GM19043 (cell line): ENCODE measurements at regions not wholly inside any gene's neighbourhood (a gene's known extent, or its start where the extent isn't known, plus 50 kb on each side); places are given as distances from the start of the nearest gene placed in this dataset.
"Not testable (repeated sequence)": the region's sequence is repeated elsewhere in the genome, so short reads cannot be mapped to it uniquely, and the experiment has no call there.

Experiments
- ATAC-seq: cut with Tn5 transposase; IDR thresholded peaks from one replicate; pipeline ENCODE4 v1.9.1; 2021; ENCODE audit warnings: low read depth; ENCODE audit not compliant: unreplicated experiment

DNA sequence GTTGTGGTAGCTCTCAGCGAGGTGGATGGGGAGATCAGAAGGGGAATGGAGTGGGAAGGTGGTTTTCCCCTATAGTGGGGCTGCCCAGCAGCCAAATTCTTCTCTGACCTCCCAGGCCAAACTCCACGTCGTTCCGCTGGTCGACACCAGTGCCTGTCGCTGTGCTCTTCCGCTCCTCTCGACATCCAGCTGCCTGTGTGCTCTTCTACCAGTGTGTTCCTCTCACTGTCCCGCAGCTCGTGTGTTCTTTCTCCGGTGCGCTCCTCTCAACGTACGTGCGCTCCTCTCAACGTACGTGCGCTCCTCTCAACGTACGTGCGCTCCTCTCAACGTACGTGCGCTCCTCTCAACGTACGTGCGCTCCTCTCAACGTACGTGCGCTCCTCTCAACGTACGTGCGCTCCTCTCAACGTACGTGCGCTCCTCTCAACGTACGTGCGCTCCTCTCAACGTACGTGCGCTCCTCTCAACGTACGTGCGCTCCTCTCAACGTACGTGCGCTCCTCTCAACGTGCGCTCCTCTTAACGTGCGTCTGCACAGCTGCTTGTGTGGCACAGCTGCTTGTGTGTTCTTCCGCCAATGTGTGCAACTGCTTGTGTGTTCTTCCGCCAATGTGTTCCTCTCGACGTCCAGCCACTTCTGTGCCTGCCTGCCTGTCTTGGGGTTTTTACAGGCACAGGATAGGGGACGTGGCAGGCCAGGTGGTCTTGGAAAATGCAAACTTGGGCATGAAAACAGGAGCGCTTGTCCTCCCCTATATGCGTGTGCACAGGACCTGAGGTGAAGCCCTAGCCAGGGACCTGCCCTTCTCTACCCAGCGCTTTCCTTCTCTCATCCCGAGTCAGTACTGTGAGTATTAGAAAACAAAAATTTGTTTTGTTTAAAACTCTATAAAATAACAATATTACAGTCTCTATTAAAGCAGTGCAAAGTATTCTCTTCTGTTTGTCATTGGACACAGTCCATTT, 991.1 kb downstream of the GBE1 start:
- ATAC-seq: no peak

GRCh38 chr3:80769683-80770082, 991.8 kb downstream of the GBE1 start:
- ATAC-seq: no peak

GRCh38 chr3:80767604-80768003, 993.8 kb downstream of the GBE1 start:
- no peak for ATAC-seq

DNA sequence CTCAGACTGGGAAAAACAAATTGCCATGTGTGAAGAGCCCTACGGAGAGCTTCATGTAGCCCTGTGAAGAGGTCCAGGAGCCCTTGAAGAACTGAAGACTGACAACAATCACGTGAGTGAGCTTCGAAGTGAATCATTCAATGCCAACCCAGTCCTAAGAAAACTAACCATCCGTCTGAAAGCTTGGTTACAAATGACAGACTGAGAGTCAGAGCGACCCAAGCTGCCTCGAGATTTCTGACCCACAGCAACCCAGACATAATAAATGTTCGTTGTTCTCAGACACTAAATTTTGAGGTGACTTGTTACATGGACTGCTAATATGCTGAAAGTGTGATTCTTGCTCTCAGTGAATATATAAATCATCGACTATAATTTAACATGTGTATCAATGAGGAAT, 987.2 kb upstream of the ROBO1 start:
- ATAC-seq: no peak

- no peak for ATAC-seq
Observed at GRCh38 chr3:80753021-80753420, 985.2 kb upstream of the ROBO1 start.

DNA sequence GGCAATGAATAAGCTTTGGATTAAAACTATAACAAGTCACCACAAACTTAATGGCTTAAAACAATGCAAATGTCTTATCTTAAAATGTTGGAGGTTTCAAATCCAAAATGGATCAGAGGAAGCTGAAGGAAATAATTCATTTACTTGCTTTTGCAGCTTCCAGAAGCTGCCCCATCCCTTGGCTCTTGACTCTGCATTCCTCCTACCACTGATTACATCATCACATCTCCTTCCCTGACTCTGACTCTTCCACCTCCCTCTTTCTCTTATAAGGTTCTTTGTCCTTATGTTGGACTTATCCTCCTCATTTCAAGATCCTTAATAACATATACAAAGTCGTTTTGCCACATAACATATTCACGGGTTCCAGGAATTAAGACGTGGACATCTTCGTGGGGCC, 982.8 kb upstream of the ROBO1 start:
- ATAC-seq: no peak

DNA sequence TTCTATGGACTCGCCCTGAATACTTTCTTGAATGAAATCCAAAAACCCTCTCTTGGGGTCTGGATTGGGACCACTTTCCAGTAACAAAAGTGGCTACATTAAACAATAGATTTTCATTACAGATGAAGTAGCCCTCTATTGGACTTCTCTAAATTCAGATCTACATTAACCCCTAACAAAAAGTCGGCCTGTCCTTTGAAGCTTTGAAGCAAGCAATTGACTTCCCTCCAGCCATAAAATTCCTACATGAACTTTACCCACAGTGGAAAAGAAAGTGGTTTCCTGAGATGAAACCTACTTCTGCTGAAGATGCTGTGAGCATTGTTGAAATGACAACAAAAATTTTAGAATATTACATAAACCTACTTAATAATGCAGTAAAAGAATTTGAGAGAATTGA, 967.1 kb upstream of the ROBO1 start:
- ATAC-seq: no peak

DNA sequence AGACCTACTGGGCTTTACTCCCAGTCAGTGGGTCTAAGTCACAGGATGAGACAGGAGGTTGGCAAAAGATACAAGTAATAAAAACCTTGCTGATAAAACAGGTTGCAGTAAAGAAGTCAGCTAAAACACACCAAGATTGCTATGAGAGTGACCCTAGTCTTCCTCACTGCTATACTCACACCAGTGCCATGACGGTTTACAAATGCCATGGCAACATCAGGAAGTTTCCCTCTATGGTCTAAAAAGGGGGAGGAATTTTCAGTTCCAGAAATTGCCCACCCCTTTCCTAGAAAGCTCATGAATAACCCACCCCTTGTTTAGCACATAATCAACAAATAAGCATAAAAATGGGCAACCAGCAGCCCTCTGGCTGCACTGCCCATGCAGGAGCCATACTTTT, 966.7 kb upstream of the ROBO1 start:
- no peak for ATAC-seq

DNA sequence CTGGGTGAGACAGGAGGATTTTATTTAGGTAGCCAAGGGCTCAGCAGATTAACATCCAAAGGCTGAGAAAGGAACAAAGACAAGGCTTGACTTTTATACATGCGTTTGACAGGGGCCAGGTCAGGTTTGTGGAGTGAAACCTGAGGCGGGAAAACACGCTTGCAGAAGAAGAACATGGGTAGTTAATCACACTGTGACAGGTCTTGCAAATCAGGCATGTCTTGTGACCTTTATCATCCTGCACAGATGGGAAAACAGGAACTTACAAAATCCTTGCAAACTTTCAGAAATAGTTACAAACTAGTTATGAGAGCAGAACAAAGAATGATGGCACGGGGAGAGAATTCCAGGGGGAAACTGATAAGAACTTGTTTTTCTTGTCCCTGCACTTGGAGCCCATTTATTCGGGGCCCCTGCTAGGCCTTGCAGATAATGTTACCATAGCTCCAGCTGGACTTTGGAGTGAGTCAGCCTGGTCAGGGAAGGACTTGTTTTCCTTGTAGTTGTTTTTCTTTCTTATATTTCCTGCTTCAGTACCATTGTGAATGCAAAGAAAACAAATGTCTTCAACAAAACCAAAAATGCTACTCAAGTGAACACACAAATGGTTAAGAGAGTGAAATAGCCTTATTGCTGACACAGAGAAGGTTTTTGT, 965.9 kb upstream of the ROBO1 start:
- ATAC-seq: no peak

DNA sequence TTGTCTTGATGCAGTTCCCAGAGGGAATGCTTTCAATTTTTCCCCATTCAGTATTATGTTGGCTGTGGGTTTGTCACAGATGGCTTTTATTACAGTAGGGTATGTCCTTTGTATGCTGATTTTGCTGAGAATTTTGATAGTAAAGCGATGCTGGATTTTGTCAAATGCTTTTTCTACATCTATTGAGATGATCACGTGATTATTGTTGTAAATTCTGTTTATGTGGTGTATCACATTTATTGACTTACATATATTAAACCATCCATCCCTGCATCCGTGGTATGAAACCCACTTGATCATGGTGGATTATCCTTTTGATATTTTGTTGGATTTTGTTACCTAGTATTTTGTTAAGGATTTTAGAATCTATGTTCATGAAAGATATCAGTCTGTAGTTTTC, 959.8 kb upstream of the ROBO1 start:
- not testable (repeated sequence) for ATAC-seq

GRCh38 chr3:80709597-80710322, 942.0 kb upstream of the ROBO1 start:
- not testable (repeated sequence) for ATAC-seq

- ATAC-seq: no peak
Observed at GRCh38 chr3:80705290-80705689, 937.5 kb upstream of the ROBO1 start.

GRCh38 chr3:80701349-80701748, 933.6 kb upstream of the ROBO1 start:
- ATAC-seq: no peak

DNA sequence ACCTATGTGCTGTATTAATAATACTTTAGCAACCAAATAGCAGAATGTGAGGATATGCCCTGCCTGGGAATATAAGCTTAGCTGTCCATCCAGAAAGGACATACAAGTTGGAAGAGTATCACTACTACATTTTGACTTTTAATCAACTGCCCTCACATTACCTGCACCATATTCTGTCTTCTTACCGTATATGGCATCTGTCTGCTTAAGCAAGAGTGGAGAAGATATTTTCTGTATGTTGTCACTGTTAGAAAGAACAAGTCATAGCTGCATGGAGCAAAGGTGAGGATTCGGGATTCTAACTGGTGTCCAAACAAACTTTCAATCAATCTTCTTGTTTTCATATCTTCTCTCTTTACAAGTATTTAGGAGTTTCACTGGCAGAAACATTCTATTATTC, 929.5 kb upstream of the ROBO1 start:
- ATAC-seq: no peak

DNA sequence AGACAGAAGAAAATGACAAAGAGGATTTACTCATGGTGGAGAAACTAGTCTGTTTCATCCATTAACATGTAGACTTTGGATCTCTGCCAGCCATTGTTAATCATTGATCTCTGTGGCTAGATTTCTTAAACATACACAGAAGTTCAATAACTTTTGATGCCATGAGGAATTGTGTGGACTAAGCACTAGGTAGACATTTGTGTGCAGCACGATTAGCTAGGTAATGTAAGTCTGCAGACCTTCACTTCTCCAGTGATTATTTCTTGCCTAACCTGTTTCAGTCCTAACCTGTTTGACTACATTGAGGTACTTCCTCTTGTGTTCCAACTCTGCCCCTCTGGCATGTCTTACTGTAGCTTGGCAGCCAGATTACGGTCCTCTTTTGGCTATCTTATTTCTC, 928.5 kb upstream of the ROBO1 start:
- ATAC-seq: no peak

DNA sequence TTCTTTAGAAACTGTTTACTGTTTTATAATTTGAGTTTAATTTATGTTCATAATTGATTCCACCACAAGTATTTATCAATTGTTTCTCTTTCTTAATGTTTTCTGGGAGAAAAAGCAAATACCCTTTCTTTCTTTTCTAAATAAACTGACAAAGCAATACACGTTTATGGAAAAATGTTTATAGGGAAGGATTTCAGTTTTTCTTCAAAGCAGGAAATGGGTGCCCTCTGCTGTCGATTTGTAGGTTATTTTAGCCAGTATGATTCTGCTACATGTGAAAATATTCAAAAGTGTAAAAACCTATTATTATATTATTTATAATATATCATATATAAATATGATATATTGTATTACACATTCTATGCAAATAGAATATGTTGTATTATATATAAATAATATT, 921.0 kb upstream of the ROBO1 start:
- no peak for ATAC-seq

- no peak for ATAC-seq
Observed at GRCh38 chr3:80682951-80683350, 915.2 kb upstream of the ROBO1 start.

GRCh38 chr3:80682235-80682634, 914.4 kb upstream of the ROBO1 start:
- no peak for ATAC-seq

DNA sequence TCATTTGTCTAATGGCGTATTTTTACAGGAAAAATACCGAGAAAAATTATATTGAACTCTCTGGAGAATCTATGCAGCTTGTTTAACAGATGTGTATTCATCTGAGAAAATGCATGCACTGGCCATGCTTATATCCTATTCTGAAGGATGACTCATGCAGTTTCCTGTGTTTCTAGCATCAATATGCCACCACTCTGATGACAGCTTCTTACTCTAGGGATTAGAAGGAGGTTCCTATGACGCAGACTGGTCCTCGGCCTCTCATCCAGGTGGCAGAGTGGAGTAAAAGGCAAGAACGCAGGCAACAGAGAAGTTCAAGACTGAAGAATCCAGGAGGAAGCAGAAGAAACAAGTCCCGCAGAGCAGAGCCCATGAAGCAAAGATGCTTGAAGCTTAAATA, 910.0 kb upstream of the ROBO1 start:
- ATAC-seq: no peak

DNA sequence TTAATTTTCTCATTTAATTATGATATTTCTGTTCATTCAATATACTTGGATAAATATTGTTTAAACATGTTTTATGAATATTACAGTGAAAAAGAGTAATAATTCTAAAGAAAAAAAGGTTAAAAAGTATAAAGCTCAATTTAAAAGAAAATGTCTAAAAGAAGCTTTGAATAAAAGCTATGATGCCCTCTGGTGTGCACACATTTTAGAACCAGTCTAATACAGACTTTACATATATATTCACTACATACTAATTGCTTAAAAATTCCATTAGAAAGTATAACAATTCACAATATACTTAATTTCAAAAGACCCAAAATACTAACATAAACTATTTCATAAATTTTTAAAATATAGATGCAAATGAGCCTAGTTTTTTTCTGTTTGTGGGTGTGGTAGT, 909.1 kb upstream of the ROBO1 start:
- no peak for ATAC-seq

DNA sequence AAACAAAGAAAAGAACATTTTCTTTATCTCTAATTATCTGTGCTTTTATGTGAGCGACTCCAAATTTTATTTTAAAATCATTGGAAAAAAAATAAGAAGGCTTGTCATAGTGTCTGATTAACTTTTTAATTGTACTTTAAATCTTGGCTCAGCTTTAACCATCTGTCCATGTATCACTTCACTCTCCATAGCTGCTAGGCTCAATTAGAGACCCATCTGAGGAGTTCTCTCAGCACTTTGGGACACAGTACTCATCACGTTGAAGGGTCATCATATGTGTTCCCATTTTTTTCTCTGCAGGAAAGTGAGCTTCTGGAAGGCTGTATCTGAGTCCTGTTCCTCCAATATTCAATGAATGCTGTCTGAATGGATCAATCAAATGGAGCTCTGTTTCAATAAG, 908.5 kb upstream of the ROBO1 start:
- ATAC-seq: no peak
